Activated CD4-positive, alpha-beta T cell treated with anti-CD3 and anti-CD28 coated beads, Interleukin-10, Interleukin-2, amounts not matched to agents 100 ng/mL and 50 ng/mL, durations not matched to agents 16 hours and 8 hours (primary cell): ENCODE measurements at regions not wholly inside any gene's neighbourhood (a gene's known extent, or its start where the extent isn't known, plus 50 kb on each side); places are given as distances from the start of the nearest gene placed in this dataset.

Source experiments
- DNase-seq: peaks from one replicate; pipeline ENCODE4 v3.0.0-alpha.2; 2020

DNA sequence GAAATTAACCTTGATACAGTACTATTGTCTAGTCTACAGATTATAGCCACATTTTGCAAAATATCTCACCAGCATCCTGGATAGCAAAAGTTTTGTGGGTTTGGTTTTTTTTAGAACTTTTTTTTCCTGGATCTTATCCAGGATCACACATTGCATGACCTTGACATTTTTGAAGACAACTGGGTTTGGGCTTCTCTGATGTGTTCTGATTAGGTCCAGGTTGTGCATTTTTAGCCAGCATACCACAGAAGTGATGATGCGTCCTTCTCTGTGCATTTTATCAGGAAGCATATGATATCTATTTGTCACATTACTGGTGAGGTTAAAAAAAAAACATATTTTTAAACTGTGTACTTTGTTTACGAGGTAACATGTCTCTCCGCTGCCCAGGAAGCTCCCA is 221.0 kb upstream of the OSR1 start:
- no peak for DNase-seq

GRCh38 chr2:19577723-19578122 is 219.3 kb upstream of the OSR1 start:
- no peak for DNase-seq

DNA sequence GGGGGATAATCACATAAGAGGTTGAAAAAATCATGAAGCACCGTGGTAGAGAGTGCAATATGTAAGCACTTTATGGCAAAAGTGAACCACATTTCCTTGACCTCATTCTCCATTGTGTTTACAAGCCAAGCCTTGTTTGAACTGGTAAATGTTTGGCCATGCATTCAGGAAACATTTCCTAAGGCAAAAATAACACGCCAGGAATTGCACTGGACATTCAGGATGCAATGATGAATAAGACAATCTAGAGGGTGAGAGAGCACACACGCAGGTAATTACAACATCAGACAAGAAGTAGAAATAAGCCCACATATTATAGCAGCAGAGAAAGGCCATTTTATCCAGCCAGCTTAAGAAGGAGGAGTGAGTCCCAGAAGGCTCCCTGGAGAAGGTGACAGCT is 218.0 kb upstream of the OSR1 start:
- no peak for DNase-seq

GRCh38 chr2:19575641-19576040 is 217.2 kb upstream of the OSR1 start:
- no peak for DNase-seq

DNA sequence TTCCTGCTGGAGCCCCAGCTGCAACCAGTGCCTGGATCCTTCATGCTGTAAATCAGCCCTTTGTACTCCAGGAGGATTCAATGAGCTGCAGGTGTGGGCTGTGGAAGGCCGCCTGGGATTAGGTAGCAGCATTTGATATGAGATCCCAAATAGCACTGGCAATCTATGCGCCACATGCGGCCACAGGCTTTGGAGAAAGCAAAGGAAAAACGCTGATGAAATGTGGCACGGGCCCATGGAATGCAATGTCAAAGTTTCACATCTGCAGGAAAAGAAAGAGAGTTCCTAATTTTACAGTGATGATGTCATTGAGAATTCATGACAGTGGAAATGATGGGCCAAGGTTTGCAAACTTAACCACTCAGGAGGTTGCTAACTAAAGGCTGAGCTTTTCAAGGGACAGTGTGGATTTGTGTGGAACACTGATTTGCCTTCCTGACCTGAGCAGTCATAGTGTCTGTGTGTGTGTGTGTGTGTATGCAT is 216.4 kb upstream of the OSR1 start:
- DNase-seq: no peak

DNA sequence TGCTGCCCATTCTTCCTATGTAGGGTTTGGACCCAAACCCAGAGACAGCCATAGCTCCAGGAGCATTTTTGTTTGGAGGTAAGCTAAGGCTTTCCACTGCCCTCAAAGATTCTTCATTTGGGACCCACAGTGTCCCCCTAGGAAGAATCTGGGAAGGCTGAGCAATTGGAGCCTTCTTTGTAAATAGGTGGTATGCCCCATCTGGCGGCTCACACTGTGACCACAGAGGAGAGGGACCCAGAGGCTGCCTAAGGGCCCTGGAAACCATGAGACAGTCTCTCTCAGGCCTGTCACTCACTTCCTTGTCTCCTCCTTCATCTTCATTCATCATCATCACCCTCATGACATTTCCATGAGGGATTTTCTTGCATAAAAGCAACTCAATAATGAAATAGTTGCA is 215.4 kb upstream of the OSR1 start:
- no peak for DNase-seq

GRCh38 chr2:19571773-19572172 is 213.3 kb upstream of the OSR1 start:
- no peak for DNase-seq

DNA sequence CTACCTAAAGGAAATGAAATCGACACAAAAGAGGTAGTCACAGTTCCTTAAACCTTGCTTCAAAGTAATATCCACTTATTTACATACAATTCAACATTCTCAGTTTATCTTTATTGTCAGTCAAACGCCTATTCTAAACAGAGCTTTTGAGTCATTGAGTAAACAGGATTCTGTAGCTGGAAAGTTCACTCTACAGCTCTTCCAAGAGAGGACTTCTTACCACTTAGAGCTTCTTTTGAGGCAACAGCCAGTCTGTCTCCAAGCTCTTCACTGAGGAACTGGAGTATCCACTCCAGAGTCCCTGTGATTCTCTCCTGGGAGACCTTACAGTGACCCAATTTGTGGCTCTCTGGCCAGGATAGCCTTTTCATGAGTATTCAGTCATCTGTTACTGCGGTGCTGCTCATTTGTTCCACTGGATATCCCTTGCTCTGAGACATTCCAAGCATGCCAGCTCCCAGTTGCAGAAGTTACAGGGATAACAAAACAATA is 210.9 kb upstream of the OSR1 start:
- no peak for DNase-seq

GRCh38 chr2:19568809-19569208 is 210.4 kb upstream of the OSR1 start:
- DNase-seq: no peak

DNA sequence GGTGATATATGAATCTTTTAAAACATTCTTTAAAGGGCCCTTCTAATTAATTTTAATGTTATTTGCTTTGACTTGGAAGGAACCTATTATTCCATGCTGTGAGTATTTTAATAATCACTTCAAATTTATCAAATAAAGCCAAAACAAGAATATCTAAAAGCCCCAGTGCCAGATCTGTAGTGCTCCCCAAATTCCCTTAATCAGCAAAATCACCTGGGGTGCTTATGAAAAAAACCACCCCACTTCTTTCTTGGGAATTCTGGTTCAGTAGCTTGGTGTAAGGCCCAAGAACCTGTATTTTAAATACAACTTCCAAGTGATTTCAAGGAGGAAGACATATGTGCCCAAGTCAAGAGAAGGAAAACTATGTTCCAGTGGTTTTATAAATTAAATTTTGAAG is 202.4 kb upstream of the OSR1 start:
- no peak for DNase-seq

GRCh38 chr2:19559596-19560240 is 201.3 kb upstream of the OSR1 start:
- peak; percentile 22 for DNase-seq

GRCh38 chr2:19556648-19557047 is 198.2 kb upstream of the OSR1 start:
- no peak for DNase-seq

DNA sequence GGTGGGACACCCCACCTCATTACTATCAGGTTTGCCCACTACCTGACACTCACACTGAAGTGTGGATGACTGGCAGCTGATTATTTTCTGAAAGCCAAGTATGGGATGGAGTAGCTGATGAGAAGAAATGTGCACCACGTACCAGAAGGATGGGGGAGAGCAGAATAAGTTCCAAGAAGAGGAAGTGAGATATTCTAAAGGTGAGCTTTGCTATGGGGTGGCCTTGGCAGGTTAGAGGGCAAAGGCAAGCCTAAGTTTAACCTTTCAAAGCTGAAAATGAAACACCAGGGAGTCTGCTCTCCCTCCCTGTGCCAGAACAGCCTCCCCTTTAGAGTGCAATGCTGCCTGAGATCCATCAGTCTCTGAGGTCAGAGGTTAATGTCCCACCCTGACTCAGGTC is 196.1 kb upstream of the OSR1 start:
- no peak for DNase-seq

DNA sequence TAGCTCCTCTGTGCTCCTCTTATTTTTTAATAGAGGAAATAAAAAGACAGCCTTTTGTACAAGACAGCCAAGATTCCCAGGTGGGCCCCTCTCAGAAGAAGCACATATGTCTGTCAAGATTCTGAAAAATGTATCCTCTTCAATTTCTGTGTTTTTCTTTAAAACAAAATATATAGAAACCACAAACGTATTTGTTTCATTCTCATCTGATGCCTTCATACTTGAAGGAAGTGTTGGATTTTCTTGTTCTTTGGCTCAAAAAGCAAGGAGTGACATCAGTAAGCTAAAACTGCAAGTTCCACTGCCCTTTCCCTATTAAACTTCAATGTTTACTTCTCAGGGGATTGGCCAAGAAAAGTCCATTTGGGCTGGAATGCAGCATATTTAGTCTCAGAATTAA is 193.8 kb upstream of the OSR1 start:
- DNase-seq: no peak

DNA sequence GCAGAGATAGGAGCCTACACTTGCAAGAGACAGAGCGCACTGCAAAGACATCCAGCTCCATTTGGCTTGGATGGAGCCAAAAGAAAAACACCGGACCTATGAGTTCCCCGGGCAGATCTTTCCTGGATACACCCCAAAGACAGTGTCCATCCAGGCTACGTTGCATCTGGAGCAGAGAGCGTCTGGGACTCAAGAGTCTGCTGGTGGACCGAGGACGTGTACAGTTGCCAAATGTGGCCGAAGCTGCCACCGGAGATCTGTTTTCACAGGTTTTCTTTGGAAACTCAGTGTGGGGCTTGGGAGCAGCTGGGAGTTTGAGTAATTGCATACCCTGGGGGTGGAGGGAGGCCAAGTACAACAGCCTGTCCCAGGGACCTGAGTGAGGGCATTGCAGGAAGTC is 192.3 kb upstream of the OSR1 start:
- no peak for DNase-seq

DNA sequence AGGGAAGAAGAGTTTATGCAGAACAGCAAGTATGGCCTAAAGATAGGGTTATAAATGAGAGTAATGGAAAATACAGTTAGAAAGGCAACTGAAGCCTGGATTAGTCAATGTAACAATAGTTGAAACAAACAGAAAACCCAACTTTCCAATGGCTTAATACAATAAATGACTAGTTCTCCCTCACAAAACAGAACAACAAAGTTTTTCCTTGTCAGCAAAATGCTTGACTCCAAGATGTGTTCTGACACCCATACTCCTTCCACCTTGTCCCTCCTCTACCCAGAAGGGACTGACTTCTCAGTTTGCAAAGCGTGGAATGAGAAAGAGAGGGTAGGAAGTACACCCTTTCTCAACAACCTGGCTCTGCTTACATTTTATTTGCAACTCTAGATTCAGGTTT is 191.4 kb upstream of the OSR1 start:
- DNase-seq: no peak

DNA sequence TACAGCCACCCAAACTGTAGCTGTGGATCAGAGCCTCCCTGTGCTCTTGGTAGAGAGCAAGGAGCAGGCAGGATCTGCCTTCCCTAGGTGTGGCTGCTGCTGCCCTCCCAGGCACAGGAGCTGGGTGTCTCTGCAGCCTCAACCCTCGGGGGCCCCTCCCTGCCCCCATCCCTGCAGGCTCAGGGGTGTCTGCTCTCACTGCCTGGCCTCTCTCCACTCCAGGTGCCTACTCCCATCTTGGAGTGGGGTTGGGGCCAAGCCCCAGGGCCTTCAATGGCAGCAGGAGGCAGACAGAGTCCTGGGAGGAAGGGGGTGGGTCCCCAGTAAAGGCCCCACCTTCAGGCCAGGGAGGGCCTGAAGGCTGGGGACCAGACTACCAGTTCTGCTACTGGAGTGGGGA is 189.7 kb upstream of the OSR1 start:
- DNase-seq: no peak

- no peak for DNase-seq
Measured at GRCh38 chr2:19547321-19547720, 188.9 kb upstream of the OSR1 start.

DNA sequence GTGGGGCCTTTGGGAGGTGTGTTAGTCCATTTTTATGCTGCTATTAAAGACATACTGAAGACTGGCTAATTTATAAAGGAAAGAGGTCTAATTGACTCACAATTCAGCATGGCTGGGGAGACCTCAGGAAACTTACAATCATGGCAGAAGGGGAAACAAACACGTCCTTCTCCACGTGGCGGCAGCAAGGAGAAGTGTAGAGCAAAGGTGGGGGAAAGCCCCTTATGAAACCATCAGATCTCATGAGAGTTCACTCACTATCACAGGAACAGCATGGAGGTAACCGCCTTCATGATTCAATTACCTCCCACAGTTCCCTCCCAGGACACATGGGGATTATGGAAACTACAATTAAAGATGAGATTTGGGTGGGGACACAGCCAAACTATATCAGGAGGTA is 187.1 kb upstream of the OSR1 start:
- DNase-seq: no peak

GRCh38 chr2:19543663-19544383 is 185.4 kb upstream of the OSR1 start:
- DNase-seq: no peak

DNA sequence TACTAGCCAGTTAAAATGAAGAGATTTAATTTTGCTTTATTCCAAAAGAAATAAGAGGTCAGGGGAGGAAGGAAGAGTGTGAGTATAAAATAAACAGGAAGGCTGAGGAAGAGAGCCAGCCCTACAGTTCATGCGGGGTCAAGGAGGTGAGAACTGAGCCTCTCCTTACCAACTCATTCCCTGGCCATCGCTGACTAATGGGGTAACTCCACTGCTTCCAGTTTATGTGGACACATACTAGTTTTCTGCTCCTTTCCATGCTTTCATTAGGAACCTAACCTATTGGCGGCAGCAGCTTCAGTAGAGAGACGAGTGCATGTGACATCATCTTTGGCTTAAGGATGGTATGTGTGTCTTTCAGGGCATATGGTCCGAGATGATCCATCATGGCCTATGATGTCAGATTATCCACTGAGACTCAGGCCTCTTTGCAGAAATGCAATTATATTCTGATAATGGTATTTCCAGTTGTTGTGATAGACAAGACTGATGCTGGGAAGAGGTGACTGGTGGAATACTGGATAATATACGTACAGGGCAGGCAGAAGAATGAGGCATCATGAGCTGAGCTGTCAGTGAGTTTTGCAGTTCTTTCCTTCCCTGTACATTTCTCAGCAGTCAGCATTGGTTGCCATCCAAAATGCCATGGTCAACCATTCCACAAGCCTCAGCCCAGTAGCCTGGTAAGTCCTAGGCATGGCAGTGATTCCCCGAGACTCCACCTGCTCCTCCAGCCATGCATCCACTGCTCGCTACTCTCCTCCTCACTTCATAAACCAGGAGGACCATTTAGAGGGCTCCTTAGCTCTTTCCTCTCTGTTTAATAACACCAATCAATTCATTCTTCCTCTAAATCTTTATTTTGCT is 184.6 kb upstream of the OSR1 start:
- no peak for DNase-seq

DNA sequence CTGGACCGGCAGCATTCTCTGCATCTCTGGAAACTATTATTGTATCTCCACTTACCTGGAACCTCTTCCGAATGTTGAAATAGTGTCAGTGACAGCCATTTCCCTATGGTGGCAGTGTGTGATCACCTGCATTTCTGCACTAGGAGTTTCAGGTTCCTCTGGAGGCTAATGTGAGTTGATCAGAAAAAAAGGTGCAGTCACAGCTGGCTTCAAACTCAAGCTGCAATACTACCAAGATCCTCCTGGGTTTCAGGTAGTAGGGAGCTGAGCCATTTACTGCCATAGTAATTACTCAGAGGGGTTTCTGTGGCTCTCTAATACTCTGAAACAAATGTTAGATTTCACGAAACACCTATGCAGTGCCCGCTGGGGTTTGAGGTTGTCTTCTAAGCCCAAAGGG is 183.5 kb upstream of the OSR1 start:
- no peak for DNase-seq

DNA sequence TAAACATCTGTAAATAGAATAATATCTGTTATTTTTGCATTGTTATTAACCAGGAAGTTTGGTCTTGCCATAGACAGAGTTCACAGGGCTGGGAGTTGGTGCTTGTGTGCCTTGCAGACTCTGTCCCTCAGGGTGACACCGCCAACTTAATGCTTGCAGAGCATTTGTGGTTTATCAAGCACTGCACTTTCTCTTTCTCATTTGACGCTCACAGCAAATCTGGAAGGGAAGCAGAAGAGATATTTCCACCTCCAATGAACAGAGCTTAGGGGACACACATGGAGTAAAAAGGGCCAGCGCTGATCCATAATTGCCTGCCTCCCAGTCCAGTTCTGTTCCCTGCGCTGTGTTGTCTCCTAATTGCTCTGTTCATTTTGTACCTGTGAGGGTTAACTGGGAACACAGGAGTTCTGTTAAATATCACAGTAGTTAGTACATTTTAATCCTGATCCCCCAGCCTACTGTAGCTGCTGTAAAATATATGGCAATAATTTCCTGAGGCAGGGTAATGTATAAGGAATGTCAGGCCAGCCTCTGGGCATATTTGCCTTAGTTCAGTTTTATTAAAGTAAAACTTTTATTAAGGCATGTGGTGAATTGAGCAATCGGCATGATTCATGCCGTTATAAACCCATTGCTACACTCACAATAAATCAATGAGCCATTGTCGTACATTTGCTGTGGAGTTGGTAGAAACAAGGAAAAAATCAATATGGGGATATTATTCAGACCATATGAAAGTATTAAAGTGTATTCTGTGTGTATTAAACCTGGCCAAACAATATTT is 182.5 kb upstream of the OSR1 start:
- DNase-seq: no peak
